NCI-H510A treated with DMSO at 0.1 percent for 48 hours (cell line): ENCODE measurements at regions not wholly inside any gene's neighbourhood (a gene's known extent, or its start where the extent isn't known, plus 50 kb on each side); places are given as distances from the start of the nearest gene placed in this dataset.
A peak's percentile ranks its signal among the peaks of the same experiment; 100 is the strongest.
"Not testable (repeated sequence)": the region's sequence is repeated elsewhere in the genome, so short reads cannot be mapped to it uniquely, and the experiment has no call there.

Experiments
- DNase-seq: peaks from one replicate; lab custom pipeline; 2025; lab: John Stamatoyannopoulos, UW

- DNase-seq, result not testable (repeated sequence)
These were observed 212.2 kb downstream of the KITLG start for GRCh38 chr12:88368077-88368476.

GRCh38 chr12:88371416-88372183 is 208.7 kb downstream of the KITLG start:
- DNase-seq, result no peak

- DNase-seq, result no peak
These were observed 204.7 kb downstream of the KITLG start for GRCh38 chr12:88375306-88376305.

GRCh38 chr12:88377973-88378372 is 202.3 kb downstream of the KITLG start:
- DNase-seq, result no peak

GRCh38 chr12:88381466-88381865 is 198.8 kb downstream of the KITLG start:
- no peak for DNase-seq

GRCh38 chr12:88383405-88383804 is 196.9 kb downstream of the KITLG start:
- DNase-seq, result no peak

GRCh38 chr12:88388566-88389540 is 191.4 kb downstream of the KITLG start:
- no peak for DNase-seq

GRCh38 chr12:88390811-88391210 is 189.5 kb downstream of the KITLG start:
- DNase-seq, result no peak

GRCh38 chr12:88391556-88391955 is 188.7 kb downstream of the KITLG start:
- DNase-seq, result no peak

- no peak for DNase-seq
These were observed 187.1 kb downstream of the KITLG start for GRCh38 chr12:88393017-88393767.

- no peak for DNase-seq
These were observed 182.2 kb downstream of the KITLG start for GRCh38 chr12:88398031-88398430.

- no peak for DNase-seq
These were observed 180.5 kb downstream of the KITLG start for GRCh38 chr12:88399811-88400210.

- no peak for DNase-seq
These were observed 180.0 kb downstream of the KITLG start for GRCh38 chr12:88400302-88400701.

- no peak for DNase-seq
These were observed 179.1 kb downstream of the KITLG start for GRCh38 chr12:88401155-88401554.

- no peak for DNase-seq
These were observed 173.4 kb downstream of the KITLG start for GRCh38 chr12:88406905-88407304.

GRCh38 chr12:88408823-88409222 is 171.4 kb downstream of the KITLG start:
- DNase-seq, result no peak

GRCh38 chr12:88409257-88409656 is 171.0 kb downstream of the KITLG start:
- DNase-seq, result no peak

- DNase-seq, result no peak
These were observed 168.6 kb downstream of the KITLG start for GRCh38 chr12:88411689-88412088.

- DNase-seq, result no peak
These were observed 166.6 kb downstream of the KITLG start for GRCh38 chr12:88413646-88414045.

- DNase-seq, result no peak
These were observed 164.1 kb downstream of the KITLG start for GRCh38 chr12:88416155-88416554.

- DNase-seq, result peak; percentile 25
These were observed 163.5 kb downstream of the KITLG start for GRCh38 chr12:88416786-88417185.
